PC-9 (cell line): ENCODE measurements at regions not wholly inside any gene's neighbourhood (a gene's known extent, or its start where the extent isn't known, plus 50 kb on each side); places are given as distances from the start of the nearest gene placed in this dataset.
"Not testable (repeated sequence)": the region's sequence is repeated elsewhere in the genome, so short reads cannot be mapped to it uniquely, and the experiment has no call there.

ENCODE experiments used
- BruUV-seq: library from RNA; stranded (reverse); fragments of 400-500 nt; replicated peaks from 2 replicates; lab custom pipeline; 2021; lab: Mats Ljungman, UMichigan
- CTCF ChIA-PET: fragments of 300-600 bp; sonication (Branson Sonifier 250); formaldehyde crosslinking; loops from one replicate; lab custom pipeline; 2022; ENCODE audit warnings: antibody characterized with exemption; lab: Charles Lee
- POLR2A ChIA-PET: fragments of 300-600 bp; sonication (Branson Sonifier 250); formaldehyde crosslinking; loops from one replicate; lab custom pipeline; 2022; ENCODE audit warnings: antibody characterized with exemption; ENCODE audit not compliant: unreplicated experiment; lab: Charles Lee
- DNase-seq, 2 experiments: peaks; one replicate each; pipeline versions ENCODE4 v3.0.0 to v3.0.0-alpha.2; 2015 to 2022; ENCODE audit warnings: mixed read lengths in 1 of 2
- H2AFZ ChIP-seq: fragments of 200-600 bp; sonication (generic); 2 replicates; pipeline ENCODE4 v1.8.1; 2017; ENCODE audit warnings: antibody characterized with exemption
- H3F3A ChIP-seq: fragments of 200-600 bp; sonication (generic); 2 replicates; pipeline ENCODE4 v1.8.1; 2017; ENCODE audit warnings: antibody characterized with exemption, mild to moderate bottlenecking, low read depth; ENCODE audit not compliant: insufficient read depth
- H3K27ac ChIP-seq: fragments of 200-600 bp; sonication (generic); 2 replicates; pipeline ENCODE4 v1.6.1; 2016; ENCODE audit warnings: mixed run types
- H3K27me3 ChIP-seq: fragments of 200-600 bp; sonication (generic); 2 replicates; pipeline ENCODE4 v1.6.1; 2016; ENCODE audit warnings: low read depth, mixed run types; ENCODE audit not compliant: insufficient read depth
- H3K36me3 ChIP-seq: fragments of 200-600 bp; sonication (generic); 2 replicates; pipeline ENCODE4 v1.6.1; 2016; ENCODE audit warnings: low read depth, mixed run types
- H3K4me1 ChIP-seq: fragments of 200-600 bp; sonication (generic); replicated peaks from 2 replicates; pipeline ENCODE4 v1.6.1; 2016; ENCODE audit warnings: mixed run types; ENCODE audit not compliant: insufficient read depth
- H3K4me2 ChIP-seq: fragments of 200-600 bp; sonication (generic); 2 replicates; pipeline ENCODE4 v1.6.1; 2017; ENCODE audit warnings: mixed run types
- H3K4me3 ChIP-seq: fragments of 200-600 bp; sonication (generic); 2 replicates; pipeline ENCODE4 v1.6.1; 2016; ENCODE audit warnings: mixed run types
- H3K79me2 ChIP-seq: fragments of 200-600 bp; sonication (generic); 2 replicates; pipeline ENCODE4 v1.6.1; 2017; ENCODE audit warnings: low read depth, mixed run types
- H3K9me2 ChIP-seq: fragments of 200-600 bp; sonication (generic); 2 replicates; pipeline ENCODE4 v1.8.1; 2017; ENCODE audit warnings: mild to moderate bottlenecking; ENCODE audit not compliant: insufficient read depth
- H3K9me3 ChIP-seq: fragments of 200-600 bp; sonication (generic); 2 replicates; pipeline ENCODE4 v1.8.1; 2016; ENCODE audit warnings: low read depth; ENCODE audit not compliant: insufficient read depth
- H4K20me1 ChIP-seq: fragments of 200-600 bp; sonication (generic); 2 replicates; pipeline ENCODE4 v1.8.1; 2017; ENCODE audit not compliant: insufficient read depth
- EZH2 ChIP-seq: fragments of 200-600 bp; sonication (generic); IDR thresholded peaks from 2 replicates; pipeline ENCODE4 v1.8.0; 2017; ENCODE audit warnings: antibody characterized with exemption, low read depth
- intact Hi-C: fragments of 100-400 bp; cut with micrococcal nuclease; formaldehyde crosslinking; loops from one replicate; pipeline ENCODE4 v1.10.0; 2022; ENCODE audit not compliant: unreplicated experiment
- TF ChIP-seq, protein P1 (sequence below): fragments of 200-600 bp; sonication (generic); conservative IDR thresholded peaks from 2 replicates; pipeline ENCODE4 v1.6.1; 2017; ENCODE audit warnings: mixed run types, antibody characterized with exemption, mild to moderate bottlenecking, moderate library complexity

GRCh38 chr16:72729552-72729951, 318.4 kb downstream of the ZFHX3 start:
- H3K79me2 ChIP-seq, POLR2A ChIA-PET, H3K9me3 ChIP-seq, H3K27ac ChIP-seq, intact Hi-C loops, H3K4me2 ChIP-seq, CTCF ChIA-PET, H2AFZ ChIP-seq, H3K36me3 ChIP-seq, BruUV-seq, H4K20me1 ChIP-seq, H3K9me2 ChIP-seq, H3K4me1 ChIP-seq, H3K27me3 ChIP-seq, H3F3A ChIP-seq, H3K4me3 ChIP-seq, DNase-seq: not testable (repeated sequence)

DNA sequence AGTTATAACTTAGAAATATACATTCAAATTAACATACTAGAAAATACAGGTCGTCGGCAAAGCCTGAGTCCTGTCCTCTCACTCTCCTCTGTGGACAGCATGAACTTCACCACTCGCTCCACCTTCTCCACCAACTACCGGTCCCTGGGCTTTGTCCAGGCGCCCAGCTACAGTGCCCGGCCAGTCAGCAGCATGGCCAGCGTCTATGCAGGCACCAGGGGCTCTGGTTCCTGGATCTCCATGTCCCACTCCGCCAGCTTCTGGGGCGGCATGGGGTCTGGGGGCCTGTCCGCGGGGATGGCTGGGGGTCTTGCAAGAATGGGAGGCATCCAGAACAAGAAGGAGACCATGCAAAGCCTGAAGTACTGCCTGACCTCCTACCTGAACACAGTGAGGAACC, 319.4 kb downstream of the ZFHX3 start:
- Histone ChIP-seq H2AFZ (no peak overlapping the region), H3K4me1 (no peaks in the 10 kb centered on the region), H4K20me1 (no peaks in the 10 kb centered on the region), H3K9me2 (no peaks in the 10 kb centered on the region), H3K27me3 (no peaks in the 10 kb centered on the region), H3K79me2 (no peaks in the 10 kb centered on the region), H3F3A (no peaks in the 10 kb centered on the region), H3K4me2 (no peak overlapping the region), H3K4me3 (no peak overlapping the region), H3K36me3 (no peaks in the 10 kb centered on the region), H3K27ac (no peak overlapping the region), H3K9me3 (no peaks in the 10 kb centered on the region)
- BruUV-seq = no TSS peak
- DNase-seq = no peak
- ChIA-PET POLR2A (no interaction called here), CTCF (no interaction called here)
- TF ChIP-seq, protein P1, sequence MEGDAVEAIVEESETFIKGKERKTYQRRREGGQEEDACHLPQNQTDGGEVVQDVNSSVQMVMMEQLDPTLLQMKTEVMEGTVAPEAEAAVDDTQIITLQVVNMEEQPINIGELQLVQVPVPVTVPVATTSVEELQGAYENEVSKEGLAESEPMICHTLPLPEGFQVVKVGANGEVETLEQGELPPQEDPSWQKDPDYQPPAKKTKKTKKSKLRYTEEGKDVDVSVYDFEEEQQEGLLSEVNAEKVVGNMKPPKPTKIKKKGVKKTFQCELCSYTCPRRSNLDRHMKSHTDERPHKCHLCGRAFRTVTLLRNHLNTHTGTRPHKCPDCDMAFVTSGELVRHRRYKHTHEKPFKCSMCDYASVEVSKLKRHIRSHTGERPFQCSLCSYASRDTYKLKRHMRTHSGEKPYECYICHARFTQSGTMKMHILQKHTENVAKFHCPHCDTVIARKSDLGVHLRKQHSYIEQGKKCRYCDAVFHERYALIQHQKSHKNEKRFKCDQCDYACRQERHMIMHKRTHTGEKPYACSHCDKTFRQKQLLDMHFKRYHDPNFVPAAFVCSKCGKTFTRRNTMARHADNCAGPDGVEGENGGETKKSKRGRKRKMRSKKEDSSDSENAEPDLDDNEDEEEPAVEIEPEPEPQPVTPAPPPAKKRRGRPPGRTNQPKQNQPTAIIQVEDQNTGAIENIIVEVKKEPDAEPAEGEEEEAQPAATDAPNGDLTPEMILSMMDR = no peak
- no peak for TF ChIP-seq EZH2
- intact Hi-C loops = no loop called here

GRCh38 chr16:72727565-72727964, 320.4 kb downstream of the ZFHX3 start:
- H3K9me3 ChIP-seq = no peaks in the 10 kb centered on the region
- no peaks in the 10 kb centered on the region for H3K36me3 ChIP-seq
- no peaks in the 10 kb centered on the region for H4K20me1 ChIP-seq
- no peaks in the 10 kb centered on the region for H3K79me2 ChIP-seq
- intact Hi-C loops = no loop called here
- H3K27me3 ChIP-seq = no peaks in the 10 kb centered on the region
- no peak overlapping the region for H3K4me3 ChIP-seq
- BruUV-seq = no TSS peak
- POLR2A ChIA-PET = no interaction called here
- no peaks in the 10 kb centered on the region for H3K4me1 ChIP-seq
- no peak overlapping the region for H3K4me2 ChIP-seq
- no peak overlapping the region for H2AFZ ChIP-seq
- TF ChIP-seq EZH2 = no peak
- TF ChIP-seq, protein P1 = no peak
- CTCF ChIA-PET = no interaction called here
- DNase-seq = no peak
- no peaks in the 10 kb centered on the region for H3K9me2 ChIP-seq
- no peak overlapping the region for H3K27ac ChIP-seq
- H3F3A ChIP-seq = no peaks in the 10 kb centered on the region

GRCh38 chr16:72725643-72726042, 322.3 kb downstream of the ZFHX3 start:
- Histone ChIP-seq H2AFZ (no peak overlapping the region), H4K20me1 (no peaks in the 10 kb centered on the region), H3F3A (no peaks in the 10 kb centered on the region), H3K27me3 (no peaks in the 10 kb centered on the region), H3K27ac (no peak overlapping the region), H3K79me2 (no peaks in the 10 kb centered on the region), H3K9me3 (no peaks in the 10 kb centered on the region), H3K4me1 (no peaks in the 10 kb centered on the region), H3K9me2 (no peaks in the 10 kb centered on the region), H3K4me3 (no peak overlapping the region), H3K4me2 (no peak overlapping the region), H3K36me3 (no peaks in the 10 kb centered on the region)
- POLR2A ChIA-PET = no interaction called here
- intact Hi-C loops = no loop called here
- TF ChIP-seq, protein P1 = no peak
- TF ChIP-seq EZH2 = no peak
- no peak for DNase-seq
- BruUV-seq = no TSS peak
- CTCF ChIA-PET = no interaction called here
